ENCODE measurements at regions not wholly inside any gene's neighbourhood (a gene's known extent, or its start where the extent isn't known, plus 50 kb on each side); places are given as distances from the start of the nearest gene placed in this dataset.

DNA sequence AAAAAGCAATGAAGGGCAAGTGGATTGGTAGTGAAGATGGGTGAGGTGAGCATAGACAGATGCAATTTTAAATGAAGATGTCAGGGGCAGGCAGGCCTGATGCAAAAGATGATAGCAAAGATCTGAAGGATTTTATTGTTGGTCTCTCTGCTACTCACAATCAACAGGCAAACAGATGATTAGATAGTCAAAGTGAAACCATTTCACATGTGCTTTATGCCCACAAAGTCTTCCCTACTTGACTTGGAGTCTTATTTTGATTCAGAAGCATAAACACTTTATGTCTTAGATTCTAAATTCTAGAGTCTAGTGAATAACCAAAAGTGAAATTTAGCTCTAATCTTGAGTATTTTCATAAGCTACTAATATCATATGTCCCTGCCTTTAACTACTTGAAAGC is 153.8 kb upstream of the HNRNPA3 start:
- no peak for DNase-seq (ENCODE audit: low read depth in 2 of 2)

DNA sequence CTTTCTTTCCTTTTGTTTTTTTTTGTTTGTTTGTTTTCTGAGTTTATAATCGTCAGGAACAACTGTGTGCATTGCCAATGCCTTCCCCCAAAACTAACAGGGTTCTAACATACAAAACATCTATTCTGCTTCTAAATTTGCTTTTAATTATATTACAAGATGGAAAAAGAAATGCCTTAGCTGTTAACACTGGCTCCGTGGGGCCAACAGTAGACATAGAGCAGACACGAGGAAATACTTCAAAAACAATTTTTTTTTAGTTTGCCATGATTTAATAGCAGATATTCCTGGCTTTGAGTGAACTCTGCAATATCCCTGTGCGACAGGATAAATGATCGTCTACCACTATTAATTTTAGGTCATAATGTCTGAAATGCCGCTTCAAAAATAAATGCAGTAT is 153.3 kb upstream of the HNRNPA3 start:
- DNase-seq (ENCODE audit: low read depth in 2 of 2), result no peak

DNA sequence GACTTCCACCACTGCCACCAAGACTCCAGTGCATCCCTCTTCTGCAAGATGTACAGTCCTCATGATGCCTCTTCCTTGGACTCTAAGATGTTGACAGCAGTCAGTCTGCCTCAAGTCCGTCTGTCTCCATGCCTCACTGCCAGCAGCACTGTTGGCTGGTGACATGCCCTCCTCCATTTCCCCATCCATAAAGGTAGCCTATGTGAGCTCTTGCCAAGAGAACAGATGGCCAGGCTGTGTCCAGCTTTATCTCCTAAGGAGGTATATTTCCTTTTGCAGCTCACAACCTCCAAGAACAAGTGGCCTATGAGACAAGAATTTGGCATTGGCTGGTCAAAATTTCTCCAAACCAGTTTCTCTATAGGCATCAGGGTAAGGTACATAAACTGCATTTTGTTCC is 149.3 kb upstream of the HNRNPA3 start:
- DNase-seq (ENCODE audit: low read depth in 2 of 2), result no peak

DNA sequence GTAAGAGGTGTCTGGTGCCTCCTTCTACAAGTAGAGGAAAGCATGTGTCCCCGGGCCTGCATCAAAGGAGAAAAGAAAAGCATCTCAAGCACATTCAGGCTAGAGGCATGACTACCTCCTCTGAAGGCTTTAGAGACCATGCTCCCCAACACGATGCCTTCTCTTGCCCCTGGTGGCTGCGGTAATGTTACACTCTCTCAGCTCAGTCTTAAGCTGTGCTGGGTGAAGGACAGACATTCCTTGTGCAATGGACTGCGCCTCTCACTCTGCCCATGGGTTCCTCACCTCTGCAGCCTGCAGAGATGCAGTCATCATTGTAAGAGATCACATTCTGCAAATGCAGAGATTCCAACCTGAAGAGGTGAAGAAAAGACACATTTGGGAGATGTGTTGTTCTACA is 148.2 kb upstream of the HNRNPA3 start:
- no peak for DNase-seq (ENCODE audit: low read depth in 2 of 2)

DNA sequence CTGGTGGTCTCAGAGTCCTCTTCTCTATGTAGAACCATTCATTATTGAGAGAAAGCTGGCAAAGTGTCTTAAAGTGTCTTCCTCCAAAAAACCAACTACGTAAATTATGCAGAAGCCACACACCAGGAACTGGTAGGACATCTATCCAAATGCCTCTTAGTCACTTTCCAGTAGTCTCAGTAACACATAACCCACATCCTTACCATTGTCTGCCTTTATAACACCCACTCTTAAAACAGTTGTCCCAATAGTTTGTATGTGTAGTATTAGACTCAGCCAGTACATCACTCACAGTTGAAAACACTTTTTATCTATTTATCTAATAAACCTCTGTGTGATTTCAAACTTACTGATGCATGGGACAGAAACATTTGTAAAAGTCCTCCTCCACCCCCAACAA is 143.6 kb upstream of the HNRNPA3 start:
- no peak for DNase-seq (ENCODE audit: low read depth in 2 of 2)

DNA sequence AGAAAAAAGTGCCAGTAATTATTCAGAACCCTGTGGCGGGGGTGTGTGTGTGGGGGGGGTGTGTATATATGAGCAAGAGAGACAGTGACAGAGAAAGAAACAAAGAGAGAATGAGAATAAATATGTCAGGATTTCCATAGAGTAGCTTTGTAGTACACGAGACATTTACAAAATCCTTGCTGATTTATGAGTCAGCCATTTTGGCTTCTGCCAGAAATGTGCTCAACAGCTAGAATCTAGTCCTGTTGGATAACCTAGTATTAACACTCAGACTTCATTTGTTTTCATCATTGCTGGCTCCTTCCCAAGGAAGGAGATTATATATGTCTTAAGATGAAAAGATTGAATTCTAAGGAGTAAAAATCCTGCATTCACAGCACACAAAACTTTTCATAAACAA is 140.5 kb upstream of the HNRNPA3 start:
- DNase-seq (ENCODE audit: low read depth in 2 of 2), result no peak

DNA sequence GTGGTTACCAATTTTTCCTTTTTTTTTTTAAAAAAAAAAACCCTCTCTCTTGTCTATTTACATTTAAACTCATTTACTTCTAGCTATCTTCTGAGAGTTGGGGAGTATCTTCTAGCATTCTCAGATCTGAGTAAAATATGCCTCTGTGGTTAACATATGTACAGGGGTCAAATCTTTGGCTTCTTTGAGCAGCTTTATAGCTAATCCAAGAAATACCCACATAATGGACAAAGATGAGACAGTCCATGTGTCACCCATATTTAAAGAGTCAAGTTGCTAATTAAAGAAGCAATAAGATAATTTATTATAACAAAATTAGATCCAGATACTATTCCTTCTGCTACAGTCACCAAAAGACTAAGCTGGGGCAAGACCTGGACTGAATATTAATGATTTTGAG is 139.0 kb upstream of the HNRNPA3 start:
- no peak for DNase-seq (ENCODE audit: low read depth in 2 of 2)

DNA sequence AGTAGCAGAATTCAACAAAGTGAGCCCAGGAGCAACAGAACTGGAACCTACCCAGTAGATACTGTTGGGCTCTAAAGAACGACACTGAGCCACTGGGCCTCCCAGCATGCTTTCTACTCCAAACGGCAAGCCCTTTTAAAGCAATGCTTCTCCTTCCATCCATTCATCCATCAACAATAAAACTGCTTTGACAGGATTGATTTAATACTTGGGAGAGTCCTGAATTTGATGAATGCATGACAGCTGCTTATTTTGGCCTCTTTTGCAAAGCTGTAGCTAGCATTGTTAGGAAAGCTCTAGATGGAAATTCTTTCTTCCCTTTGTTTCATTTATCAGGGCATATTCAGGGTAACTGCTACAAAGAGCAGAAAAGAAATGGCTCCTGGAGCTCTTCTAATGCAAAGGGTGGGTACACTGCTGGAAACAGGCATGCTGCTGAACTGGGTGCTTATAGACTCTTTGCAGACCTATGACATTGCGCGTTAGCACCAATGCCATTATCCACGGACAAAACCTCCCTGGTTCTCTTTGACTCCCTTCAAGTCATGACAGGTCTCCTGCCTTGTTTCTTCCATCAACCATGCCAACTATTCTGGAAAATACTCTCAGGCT is 138.4 kb upstream of the HNRNPA3 start:
- DNase-seq (ENCODE audit: low read depth in 2 of 2), result no peak

DNA sequence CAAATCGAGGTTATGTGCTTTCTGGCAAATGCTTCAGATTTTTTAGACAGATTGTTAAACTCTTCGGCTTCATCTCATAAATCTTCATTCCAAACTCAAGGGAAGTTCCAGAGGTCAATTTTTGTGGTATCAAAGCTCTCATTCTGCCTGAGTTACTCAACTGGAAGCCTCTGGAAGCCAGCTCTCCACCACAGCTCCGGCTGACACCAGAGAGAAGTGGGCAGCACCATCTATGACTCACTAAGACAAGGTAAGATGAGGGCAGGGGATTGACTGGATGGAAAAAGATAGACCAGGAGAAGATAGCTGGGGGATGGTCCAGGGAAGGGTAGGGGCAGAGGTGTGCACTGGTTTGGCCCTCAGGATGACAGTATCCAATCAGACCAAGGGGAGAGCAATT is 137.3 kb upstream of the HNRNPA3 start:
- no peak for DNase-seq (ENCODE audit: low read depth in 2 of 2)

DNA sequence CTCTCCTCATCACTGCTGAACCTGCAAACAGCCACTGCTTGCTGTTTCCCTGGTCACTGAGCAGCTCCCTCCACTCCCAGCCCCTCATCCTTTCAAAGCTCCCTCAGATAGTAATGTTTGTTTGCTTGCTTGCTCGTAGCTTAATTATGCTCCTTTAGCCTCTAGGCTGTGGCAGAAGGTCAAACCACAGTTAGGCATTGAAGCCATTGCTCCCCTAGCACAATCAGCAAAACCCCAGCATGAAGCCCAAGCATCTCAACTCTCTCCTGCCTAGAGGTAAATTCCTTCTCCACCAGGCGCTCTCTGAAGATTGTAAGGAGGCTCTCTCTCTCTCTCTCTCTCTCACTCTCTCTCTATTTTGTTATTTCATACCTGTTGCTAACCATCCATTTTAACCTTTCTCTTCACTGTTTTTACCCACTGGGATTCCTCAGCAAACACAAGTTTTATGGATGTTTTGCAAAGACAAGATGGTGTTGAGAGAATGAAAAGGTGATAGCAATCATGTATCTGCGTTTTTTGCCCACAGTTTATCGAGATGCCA is 135.9 kb upstream of the HNRNPA3 start:
- no peak for DNase-seq (ENCODE audit: low read depth in 2 of 2)

DNA sequence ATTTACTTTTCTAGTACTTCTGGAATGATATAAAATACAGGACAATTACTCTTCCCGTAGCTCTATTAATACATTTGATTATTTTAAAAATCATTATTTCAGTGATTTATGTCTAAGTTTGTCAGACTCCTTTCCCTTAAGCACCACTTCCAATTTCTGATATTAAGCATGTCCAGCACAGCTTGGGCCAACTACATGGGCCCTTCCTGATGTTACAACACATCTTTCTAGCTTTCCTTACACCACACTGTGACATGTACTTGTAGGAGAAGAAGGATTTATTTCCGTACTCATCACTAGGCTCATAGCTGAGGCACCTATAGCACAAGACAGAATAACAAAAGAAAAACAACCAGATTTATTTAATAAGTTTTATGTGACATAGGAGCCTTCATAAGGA is 134.8 kb upstream of the HNRNPA3 start:
- no peak for DNase-seq (ENCODE audit: low read depth in 2 of 2)

DNA sequence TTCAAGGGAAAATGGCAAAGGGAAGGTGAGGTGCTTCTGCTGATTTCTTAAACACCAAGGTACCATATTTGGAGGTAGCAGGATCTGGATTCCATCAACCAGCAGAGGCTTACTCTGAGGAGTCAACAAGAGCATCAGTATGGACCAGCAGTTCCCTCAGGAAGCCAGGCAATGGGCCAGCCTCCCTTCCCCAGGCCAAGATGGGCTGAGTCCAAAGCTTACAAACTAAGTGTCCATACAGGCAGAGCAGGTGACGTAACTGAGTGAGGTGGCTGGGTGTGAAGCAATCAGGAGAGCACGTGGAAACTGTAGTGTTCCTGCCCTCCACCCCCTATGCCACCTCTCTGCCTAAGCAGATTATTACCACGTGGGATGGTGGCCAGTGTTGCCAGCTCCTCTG is 134.2 kb upstream of the HNRNPA3 start:
- no peak for DNase-seq (ENCODE audit: low read depth in 2 of 2)

DNA sequence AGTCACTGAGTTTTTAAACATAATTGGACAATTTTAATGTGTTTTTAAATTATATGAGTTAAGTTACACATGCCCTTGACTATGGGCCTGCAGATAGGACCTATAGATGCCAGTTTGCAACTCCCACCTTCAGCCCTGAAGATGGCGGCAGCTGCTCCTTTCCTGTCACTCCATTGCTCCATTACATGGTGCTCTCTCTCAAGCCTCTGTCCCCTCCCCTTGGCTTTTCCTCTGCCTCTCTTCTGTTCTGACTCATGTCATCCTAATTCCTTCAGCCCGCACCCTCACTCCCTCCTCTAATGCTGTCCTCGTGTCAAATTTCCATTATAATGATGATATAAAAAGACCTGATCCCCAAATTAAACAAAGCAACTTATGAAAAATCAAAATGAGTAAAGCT is 133.7 kb upstream of the HNRNPA3 start:
- no peak for DNase-seq (ENCODE audit: low read depth in 2 of 2)

DNA sequence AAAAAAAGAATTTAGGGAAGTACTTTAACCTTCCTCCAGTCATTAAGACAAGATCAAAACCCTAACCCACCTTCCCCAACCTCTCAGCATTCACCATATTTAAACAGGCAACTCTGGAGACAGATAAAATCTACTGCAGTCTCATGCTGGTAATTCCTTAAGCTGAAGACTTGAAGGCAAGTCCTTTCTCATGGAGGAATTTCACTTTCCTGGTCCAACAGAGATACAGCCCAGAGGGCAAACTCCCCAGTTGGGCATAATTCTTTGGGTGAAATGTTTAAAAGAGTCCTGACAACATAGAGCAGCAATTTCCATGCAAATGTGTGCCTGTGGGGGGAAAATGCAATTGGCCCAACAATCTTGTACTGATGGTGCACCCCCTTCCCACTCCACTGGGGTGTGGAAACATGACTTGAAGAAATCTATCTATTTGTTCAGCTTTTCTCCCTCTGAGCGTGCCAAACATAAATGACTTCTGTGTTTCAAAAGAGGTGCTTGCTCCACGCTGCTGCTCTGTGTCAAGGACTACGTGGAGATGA is 131.8 kb upstream of the HNRNPA3 start:
- no peak for DNase-seq (ENCODE audit: low read depth in 2 of 2)

DNA sequence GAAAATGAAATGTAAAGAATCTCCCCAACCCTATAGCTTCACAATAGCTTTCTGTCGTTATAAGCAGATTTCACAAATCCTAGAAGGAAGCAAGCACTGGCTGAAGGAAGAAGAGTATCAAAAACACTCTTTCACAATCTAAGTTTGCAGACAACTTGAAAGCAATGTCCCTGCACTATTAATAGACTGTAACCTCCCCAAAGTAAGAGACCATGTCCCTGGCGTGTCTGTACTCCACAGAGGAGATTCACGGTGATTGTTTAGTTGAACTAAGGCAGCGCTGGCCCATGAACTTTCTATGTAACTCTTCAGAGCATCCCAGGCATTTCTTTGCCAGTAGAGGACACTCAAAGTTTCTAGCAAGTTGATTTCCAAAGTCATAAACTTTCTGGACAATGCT is 128.0 kb upstream of the HNRNPA3 start:
- DNase-seq (ENCODE audit: low read depth in 2 of 2), result no peak

DNA sequence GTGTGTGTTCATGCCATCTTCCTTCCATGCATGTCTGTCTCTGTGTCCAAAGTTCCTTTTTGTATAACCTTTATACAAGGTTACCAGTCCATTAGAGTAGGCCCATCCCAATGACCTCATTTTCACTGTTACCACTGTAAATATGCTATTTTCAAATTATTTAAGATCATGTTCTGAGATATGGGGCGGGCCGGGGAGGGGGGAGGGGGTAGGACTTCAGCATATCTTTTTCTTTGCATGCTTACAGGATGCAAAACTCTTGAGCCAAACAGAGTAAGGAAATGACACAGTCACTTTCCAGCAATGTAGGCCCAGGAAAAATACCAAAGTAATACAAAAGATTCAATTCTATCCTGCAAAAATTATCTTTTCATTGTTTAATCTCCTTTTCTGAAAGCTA is 124.1 kb upstream of the HNRNPA3 start:
- no peak for DNase-seq (ENCODE audit: low read depth in 2 of 2)

DNA sequence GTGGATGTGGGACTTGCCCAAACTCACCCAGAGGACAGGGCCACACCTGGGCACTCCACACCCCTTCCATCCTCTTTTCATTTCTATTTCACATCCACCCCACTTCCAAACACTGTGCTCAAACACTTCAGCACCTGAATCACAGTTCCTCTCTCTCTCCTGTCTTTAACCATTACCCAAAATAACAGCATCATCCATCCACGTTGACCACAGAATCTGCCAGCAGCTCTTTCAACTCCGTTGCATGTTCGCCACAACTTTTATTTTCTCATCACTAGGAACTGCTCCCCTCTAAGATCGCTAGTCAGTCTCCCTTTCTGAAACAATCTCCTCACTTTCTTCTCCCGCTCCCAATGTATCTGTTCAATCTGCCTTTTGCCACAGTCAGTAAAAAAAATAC is 121.6 kb upstream of the HNRNPA3 start:
- no peak for DNase-seq (ENCODE audit: low read depth in 2 of 2)

DNA sequence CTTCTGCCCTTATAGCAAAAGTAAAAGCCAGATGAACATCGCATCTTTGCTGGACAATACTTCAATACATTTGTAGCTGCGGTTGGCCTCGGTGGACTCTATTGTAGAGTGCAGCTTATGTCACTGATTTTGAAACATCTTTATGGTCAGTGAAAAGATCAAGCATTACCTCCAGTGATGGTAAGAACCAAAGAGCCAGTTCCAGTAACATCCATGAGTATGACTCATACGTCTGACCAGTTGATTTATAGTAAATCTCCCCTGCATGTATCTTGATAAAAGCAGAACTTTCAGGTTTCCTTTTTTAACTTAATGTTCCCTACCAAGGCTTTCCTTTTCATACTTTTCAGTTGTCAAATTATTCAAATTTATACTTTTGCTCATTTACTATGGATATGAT is 119.2 kb upstream of the HNRNPA3 start:
- no peak for DNase-seq (ENCODE audit: low read depth in 2 of 2)

DNA sequence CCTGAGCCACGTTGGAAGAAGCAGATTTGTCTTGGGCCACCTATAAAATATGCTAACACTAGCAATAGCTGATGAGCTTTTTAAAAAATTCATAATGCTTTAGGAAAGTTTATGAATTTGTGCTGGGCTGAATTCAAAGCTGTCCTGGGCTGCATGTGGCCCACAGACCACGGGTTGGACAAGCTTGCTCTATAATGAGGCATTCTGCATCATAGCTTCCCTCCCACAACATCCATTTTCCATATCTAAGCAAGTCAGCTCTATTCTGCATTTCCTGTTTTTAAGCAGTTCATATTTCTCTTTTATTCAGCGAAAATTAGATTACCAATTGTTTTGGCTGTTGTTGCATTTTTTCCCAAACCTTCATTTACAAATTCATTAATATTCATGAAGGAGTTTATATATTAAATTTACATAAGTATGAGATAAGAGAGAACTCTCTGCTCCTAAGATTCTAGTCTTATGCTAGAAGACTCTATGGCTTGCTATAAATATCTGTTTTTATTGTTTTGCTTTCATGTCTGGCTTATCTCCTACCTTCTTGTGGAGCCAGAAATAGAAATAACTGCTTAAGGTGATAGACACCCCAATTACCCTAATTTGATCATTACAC is 114.5 kb upstream of the HNRNPA3 start:
- DNase-seq (ENCODE audit: low read depth in 2 of 2), result no peak

DNA sequence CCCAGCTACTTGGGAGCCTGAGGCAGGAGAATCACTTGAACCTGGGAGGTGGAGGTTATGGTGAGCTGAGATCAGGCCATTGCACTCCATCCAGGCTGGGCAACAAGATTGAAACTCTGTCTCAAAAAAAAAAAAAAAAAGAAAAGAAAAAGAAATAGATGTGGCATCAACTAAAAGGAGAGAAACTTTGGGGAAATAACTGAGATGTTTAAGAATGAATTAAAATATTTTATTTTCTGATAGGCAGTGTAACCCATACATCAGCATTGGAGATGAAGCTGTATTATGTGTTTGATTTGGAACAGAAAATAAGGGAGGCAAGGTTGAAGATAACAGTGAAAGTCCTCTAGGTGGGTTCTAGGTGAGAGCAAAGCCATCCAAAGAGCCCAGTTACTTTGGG is 110.7 kb upstream of the HNRNPA3 start:
- DNase-seq (ENCODE audit: low read depth in 2 of 2), result no peak

DNA sequence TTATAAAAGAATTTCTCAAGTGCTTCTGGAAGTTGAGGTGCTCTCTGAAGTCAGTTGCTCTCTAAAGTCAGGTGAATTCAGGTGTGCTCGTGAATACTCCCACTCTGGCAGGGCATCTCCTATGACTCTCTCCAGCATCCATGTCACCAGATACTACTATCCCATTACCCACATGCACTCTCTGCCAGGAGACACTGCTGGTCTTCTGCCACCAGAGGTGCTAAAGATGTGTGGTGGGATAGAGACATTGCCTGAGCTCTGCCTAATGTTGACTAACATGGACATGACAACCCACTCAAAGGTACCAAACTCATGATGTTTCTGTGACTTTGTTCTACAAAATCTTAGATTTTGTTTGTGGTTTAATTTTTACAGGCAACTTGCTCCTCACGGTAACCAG is 106.4 kb upstream of the HNRNPA3 start:
- no peak for DNase-seq (ENCODE audit: low read depth in 2 of 2)

DNA sequence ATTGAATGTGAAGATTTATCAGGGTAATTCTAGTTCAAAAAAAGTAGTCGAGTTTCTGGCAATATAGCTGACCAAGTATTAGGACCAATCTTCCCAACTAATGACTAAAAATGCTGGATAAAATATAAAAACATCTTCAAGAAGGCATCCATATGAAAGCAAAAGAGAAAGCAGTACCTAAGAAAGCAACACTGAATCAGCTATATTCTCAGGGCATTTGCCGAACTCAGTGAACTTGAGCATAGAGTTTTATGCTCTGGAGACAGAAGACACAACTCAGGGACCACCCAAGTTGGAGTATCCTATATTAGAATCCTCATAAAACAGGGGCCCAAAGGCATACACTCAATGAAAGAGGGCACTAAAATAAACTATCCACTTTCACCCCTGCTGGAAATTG is 103.7 kb upstream of the HNRNPA3 start:
- no peak for DNase-seq (ENCODE audit: low read depth in 2 of 2)

DNA sequence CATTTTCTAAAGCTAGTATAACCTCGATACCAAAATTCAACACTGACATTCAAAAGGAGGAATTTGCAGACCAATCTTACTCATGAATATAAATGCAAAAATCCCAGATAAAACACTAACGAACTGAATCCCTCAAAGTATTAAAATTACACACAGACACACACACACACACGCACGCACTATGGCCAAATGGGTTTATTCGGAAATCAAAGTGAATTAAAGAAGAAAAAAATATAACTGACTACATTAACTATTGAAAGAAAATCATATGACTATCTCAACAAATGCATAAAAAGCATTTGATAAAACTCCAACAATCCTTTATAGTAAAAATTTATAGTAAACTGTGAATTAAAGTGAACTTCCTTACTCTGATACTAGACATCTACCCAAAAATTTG is 97.9 kb upstream of the HNRNPA3 start:
- no peak for DNase-seq (ENCODE audit: low read depth in 2 of 2)

DNA sequence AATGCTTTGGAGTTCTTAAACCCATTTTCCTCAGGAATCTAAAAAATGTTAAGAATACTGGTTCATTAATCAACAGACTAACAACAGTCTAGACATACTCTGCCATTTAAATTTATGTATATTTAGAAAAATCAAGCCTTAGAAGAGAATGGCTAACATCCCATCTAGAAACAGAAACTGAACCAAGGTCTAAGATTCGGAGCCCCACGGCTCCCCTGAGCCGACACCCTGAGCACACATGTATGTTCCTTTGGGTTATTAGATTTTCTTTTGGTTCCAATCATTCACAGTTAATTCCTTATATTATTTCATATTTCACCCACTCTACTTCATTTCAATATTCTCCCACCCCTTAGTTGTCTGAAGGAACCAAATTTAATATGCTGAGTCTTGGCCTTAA is 94.8 kb upstream of the HNRNPA3 start:
- DNase-seq (ENCODE audit: low read depth in 2 of 2), result no peak
